Frontal cortex (tissue), 3 donors: ENCODE measurements at regions not wholly inside any gene's neighbourhood (a gene's known extent, or its start where the extent isn't known, plus 50 kb on each side); places are given as distances from the start of the nearest gene placed in this dataset.

ENCODE experiments used
- DNase-seq, 2 donors: peaks; one replicate each; pipeline ENCODE4 v3.0.0; 2012; ENCODE audit warnings: low spot score in 2 of 2
- FAIRE-seq: peaks from 2 replicates; lab custom pipeline; 2012; peaks lifted over from hg19 to GRCh38; lab: Jason Lieb, UNC
- donor health status: control.
- donor health status: control.
- donor health status: control.

DNA sequence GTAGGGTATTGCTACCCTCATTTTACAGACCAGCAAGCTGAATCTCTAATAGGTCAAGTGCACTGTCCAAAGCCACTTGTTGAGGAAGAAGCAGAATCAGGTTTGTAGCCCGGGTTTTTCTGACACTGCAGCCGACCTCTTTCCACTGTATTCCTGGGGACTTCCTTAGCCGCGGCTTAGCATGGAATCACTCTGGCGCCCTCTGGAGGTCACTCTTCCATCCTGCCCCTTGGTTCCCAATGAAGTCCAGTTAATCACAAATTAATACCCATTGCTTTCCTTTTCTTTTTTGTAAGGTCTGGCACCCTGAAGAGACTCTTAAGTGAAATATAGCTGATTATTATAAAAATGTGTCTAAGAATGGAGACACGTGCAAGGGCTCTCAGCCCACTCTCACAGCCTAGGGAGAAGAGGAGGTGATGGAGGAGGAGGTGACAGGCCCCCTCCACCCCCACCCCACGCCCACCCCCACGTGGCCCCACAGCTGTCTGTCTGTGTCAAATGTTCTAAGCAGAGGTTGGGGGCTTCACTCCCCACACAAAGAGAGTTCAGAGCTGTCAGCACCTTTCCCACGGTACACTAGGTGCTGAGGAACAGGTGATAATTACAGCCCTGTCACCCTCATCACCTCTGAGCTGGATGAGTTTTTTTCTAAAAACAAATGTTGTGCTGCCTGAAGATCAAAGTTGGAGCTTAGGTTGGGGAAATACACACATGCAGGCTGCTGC lies 57.7 kb upstream of the DRD2 start:
- DNase-seq (peak; percentile 48 to 66), FAIRE-seq (no peak)

DNA sequence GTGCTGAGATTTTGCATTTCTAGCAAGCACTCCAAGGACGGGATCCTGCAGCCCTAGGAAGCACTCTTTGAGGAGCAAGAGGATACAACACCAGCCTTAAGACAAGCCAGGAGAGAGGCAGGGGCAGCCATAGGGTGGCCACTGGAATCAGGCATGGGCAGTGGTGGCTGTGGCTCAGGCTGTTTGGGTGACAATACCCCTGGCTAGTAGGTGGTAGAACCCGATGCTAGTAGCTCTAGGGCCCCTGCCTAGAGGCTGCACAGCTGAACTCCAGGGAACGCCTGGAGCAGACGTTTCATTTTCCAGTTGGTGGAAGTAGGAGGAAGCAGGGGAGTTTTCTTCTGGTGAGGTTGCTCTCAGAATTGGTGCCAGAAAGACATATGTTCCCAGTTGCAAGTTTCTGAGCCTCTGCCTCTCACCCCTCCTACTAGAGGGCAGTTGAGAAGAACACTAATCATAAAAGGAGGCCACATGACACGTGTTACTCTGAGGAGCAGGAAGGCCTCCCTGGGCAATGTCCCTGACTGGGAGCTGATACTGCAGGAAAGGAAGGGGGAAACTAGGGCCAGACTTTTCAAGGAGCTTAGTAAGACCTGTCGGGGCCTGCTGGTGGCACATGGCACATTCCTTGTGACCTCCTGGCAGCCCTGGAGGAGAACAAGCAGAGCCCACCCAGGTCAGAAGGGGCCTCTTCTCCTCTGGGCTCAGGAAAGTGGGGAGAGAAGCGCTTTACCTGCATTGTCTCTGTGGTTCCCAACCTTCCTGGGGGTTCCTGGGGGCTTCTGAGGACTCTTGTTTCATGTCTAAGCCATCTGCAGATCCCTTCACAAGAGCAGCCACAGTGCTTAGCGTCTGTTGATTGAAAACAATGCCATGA lies 56.6 kb upstream of the DRD2 start:
- no peak for FAIRE-seq
- DNase-seq: peak in 1 of 2 donors; percentile 11

DNA sequence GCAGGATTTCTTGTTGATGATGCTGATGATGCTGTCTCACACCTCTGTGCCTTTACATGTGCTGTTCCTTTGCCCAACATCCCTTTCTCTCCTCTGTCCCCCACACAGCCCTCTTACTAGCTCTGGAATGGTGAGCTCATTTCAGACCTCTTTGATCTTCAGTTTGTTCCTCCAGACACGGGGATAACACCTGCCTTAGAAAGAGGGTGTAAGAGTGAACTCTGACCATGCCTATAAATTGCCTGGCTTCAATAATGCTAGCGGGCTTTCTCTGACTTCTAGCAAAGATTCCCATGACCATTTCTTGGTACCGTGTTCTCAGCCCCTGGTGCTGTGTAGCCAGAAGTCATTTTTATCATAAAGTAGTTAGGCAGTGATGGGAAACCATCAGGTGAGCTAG lies 55.9 kb upstream of the DRD2 start:
- FAIRE-seq: no peak
- no peak for DNase-seq

DNA sequence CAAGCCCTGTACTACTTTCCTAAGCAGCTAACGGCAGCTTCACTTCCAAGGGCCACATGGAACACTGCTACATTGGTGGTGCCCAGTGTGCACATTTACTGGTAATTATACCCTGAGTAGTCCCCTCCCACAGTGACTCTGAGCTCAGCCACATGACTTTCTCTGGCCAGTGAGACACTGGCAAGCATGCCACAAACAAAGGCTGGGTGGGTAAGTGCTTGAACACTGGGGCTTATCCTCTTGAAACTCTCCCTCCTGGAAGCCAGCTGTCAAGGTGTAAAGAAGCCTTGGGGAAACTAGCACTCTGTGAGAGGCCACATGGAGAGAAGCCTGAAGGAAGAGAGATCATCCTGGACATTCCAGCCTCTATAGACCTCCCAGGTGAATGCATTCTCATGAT lies 54.4 kb upstream of the DRD2 start:
- FAIRE-seq: no peak
- DNase-seq: no peak

DNA sequence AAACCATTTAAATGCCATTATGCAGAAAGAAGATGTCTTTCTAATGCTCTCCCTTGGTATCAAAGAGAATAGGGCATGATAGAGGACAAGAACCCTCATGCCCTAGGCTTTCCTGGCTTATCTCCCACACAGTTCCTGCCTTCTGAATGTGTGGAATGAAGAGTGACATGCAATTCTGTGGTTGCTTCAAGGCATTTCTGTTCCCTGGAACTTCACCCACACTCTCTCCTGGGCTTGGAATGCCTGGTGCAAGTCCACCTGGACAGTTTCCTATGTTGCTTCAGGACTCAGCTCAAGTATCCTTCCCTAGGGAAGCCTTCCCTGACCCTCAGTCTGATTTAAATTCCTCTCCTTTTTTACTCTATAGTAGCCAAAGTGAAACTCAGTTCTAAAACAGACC lies 53.8 kb upstream of the DRD2 start:
- DNase-seq (no peak), FAIRE-seq (no peak)

DNA sequence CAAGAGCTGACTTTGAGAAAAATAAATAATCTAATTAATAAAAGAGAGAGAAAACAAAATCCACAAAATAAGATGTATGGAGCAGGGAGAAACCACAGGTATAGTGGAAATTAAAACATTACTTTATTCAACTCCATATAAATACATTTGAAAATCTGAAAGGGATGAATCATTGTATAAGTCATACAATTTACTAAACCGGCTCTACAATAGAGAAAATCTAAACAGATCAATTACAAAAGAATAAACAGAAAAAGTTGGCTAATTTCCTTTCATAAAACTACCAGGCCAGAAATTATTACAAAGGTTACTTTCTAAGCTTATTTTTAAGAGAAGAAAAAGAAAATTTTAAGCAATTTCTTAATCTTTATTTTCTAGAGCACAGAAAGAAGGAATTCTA lies 51.3 kb upstream of the DRD2 start:
- FAIRE-seq: no peak

More for the DNA sequence above, 51.3 kb upstream of the DRD2 start:
- DNase-seq: no peak
